Kidney epithelial cell (primary cell): ENCODE measurements at regions not wholly inside any gene's neighbourhood (a gene's known extent, or its start where the extent isn't known, plus 50 kb on each side); places are given as distances from the start of the nearest gene placed in this dataset.

Experiments used
- DNase-seq: peaks from one replicate; pipeline ENCODE4 v3.0.0-alpha.2; 2010; ENCODE audit warnings: low read depth
- H3K27me3 ChIP-seq: 2 replicates; pipeline ENCODE4 v1.6.0; 2011; ENCODE audit warnings: low read length; ENCODE audit not compliant: control insufficient read depth, insufficient read depth
- H3K36me3 ChIP-seq: 2 replicates; pipeline ENCODE4 v1.5.1; 2011; ENCODE audit warnings: low read length; ENCODE audit not compliant: control insufficient read depth, insufficient read depth
- H3K4me3 ChIP-seq: 2 replicates; pipeline ENCODE4 v1.5.1; 2011; ENCODE audit warnings: low read depth, mild to moderate bottlenecking, control low read depth, low read length
- CTCF ChIP-seq: IDR thresholded peaks from 2 replicates; pipeline ENCODE4 v1.5.1; 2011; ENCODE audit warnings: mild to moderate bottlenecking, moderate library complexity, low read length, control low read depth, inconsistent platforms; ENCODE audit not compliant: insufficient read depth, poor library complexity, severe bottlenecking

GRCh38 chr17:65477600-65477999 lies 83.8 kb downstream of the AXIN2 start:
- TF ChIP-seq CTCF = no peak
- no peak for DNase-seq

GRCh38 chr17:65474660-65475059 lies 86.8 kb downstream of the AXIN2 start:
- peaks cover 8% of the 10 kb centered on the region for H3K27me3 ChIP-seq

More at GRCh38 chr17:65477600-65477999, 83.8 kb downstream of the AXIN2 start:
- Histone ChIP-seq H3K4me3 (no peak overlapping the region), H3K27me3 (peaks cover 3% of the 10 kb centered on the region), H3K36me3 (no peaks in the 10 kb centered on the region)

GRCh38 chr17:65473985-65474384 lies 87.5 kb downstream of the AXIN2 start:
- Histone ChIP-seq H3K27me3 (peaks cover 8% of the 10 kb centered on the region), H3K4me3 (no peak overlapping the region), H3K36me3 (no peaks in the 10 kb centered on the region)
- DNase-seq = no peak
- no peak for TF ChIP-seq CTCF

More at GRCh38 chr17:65474660-65475059, 86.8 kb downstream of the AXIN2 start:
- no peak for DNase-seq
- H3K36me3 ChIP-seq = no peaks in the 10 kb centered on the region
- H3K4me3 ChIP-seq = no peak overlapping the region
- no peak for TF ChIP-seq CTCF

- H3K4me3 ChIP-seq = no peak overlapping the region
- no peaks in the 10 kb centered on the region for H3K36me3 ChIP-seq
- no peak for TF ChIP-seq CTCF
- no peak for DNase-seq
- H3K27me3 ChIP-seq = peaks cover 8% of the 10 kb centered on the region
These were observed 88.1 kb downstream of the AXIN2 start for GRCh38 chr17:65473363-65473762.

GRCh38 chr17:65472666-65473309 lies 88.7 kb downstream of the AXIN2 start:
- no peak for TF ChIP-seq CTCF
- Histone ChIP-seq H3K36me3 (no peaks in the 10 kb centered on the region), H3K27me3 (peaks cover 8% of the 10 kb centered on the region), H3K4me3 (no peak overlapping the region)
- no peak for DNase-seq

GRCh38 chr17:65470783-65471182 lies 90.7 kb downstream of the AXIN2 start:
- peaks cover 8% of the 10 kb centered on the region for H3K27me3 ChIP-seq
- no peak for DNase-seq
- H3K36me3 ChIP-seq = no peaks in the 10 kb centered on the region

More at GRCh38 chr17:65470783-65471182, 90.7 kb downstream of the AXIN2 start:
- no peak overlapping the region for H3K4me3 ChIP-seq
- TF ChIP-seq CTCF = no peak
